Suppressor macrophage (primary cell): ENCODE measurements at regions not wholly inside any gene's neighbourhood (a gene's known extent, or its start where the extent isn't known, plus 50 kb on each side); places are given as distances from the start of the nearest gene placed in this dataset.
"Not testable (repeated sequence)": the region's sequence is repeated elsewhere in the genome, so short reads cannot be mapped to it uniquely, and the experiment has no call there.

Experiments
- DNase-seq, 4 experiments: peaks; one replicate each; pipeline ENCODE4 v3.0.0-alpha.2; 2020 to 2022

DNA sequence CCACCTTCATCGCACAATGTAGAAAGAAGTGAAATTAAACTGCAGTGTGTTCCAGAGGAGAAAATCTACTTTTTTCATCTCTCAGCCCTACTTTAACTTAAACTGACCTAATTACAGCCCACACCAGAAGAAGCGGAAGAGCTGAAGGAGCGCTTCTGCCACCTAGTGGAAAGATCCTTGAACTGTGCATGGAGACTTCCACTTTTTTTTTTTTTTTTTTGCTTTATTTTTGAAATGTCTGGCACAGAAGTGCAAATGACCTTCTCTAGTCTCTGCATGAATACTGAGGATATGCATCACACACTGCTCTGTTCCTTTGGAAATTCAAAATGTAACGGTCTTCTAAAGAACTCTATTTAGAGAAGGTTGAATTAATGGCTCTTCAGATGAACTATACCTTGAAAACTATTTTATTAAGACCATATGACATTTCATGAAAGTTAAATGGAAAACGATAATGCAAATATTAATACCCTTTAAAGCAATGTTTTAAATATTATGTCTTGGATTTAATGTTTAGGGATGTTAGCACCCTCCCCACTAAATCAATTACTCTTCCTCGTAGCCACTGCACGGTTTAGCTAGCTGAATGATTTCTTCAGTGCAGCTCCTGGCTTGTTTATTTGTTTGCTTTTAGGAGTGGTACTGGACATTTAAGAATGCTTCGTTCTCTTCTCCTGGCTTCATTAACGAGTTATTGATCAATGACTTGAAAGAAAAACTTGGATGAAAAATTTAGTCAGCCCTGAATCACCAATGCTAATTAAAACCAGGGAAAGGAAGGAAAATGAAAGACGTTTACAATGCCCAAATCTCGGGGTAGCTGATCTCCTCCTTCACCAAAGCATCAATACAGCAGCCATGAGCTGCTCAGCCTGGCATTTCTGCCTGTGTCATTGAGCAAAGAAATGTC is 569.6 kb upstream of the GJE1 start:
- peak; percentile 83 to 89 (median 86) for DNase-seq

DNA sequence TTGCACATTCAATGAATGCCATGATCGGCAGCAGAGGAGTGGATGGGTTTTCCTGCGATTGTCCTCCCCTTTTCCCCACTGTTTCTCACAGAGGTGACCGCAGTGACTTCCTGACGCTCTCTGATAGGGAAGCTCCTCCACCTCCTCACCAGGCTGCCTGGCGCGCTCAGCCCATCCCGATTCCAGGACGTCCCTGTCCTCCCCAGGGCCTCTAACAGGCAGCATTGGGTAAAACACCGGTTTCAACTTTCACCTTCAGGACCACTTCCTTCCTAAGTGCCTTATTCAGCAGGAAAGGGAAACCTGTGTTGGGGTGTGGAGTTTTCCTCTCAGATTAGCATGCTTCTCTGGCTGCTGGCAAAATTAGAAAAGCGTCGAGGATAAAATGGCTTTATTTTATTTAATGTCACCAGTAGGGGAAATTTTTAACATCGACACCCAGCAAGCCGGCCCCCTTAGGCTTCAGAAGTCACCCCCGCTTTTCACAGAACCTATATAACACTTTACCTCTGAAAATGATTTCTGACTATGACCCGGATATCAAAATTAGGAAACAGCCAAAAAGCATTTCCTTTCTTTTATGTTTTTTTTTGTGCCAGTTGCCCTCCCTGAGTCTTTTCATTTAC is 570.4 kb upstream of the GJE1 start:
- DNase-seq, result peak in 3 of 4 experiments; percentile 11 to 32 (median 17)

DNA sequence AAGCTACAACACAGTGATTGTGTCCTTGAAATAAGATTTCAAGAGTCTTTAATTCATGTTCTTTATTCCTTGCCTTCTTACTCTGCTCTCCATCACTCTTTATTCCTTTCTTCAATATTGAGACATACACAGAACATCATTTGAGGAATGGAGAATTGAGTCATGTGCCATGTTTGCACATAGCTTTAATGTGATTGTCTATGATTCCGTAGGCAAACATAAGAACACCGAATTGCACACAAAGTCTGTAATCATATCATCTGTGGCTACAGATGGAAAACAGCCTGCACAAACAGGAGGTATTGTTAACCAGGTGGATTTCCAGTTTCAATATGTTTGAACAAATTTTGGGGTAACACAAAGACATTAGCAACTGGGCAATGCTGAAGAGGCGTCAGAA is 571.6 kb upstream of the GJE1 start:
- DNase-seq, result no peak

DNA sequence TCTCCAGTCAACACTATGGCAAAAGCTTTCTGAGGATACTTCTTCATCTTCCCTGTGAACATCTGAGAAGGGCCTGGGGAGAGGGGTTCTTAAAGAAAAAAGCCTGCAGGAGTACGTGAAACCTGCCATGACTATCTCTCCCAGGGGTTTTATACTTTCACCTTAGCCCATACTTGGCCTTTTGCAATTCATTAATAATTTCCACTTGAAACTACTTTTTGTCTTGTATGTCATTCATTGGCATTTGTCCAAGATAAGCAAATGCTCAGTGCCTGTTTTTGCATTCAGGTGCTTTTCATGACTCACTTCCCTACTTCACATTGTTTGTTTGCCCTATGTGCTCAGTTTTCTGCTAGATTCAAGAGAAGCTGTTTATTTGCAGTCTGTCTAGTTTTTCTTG is 580.3 kb upstream of the GJE1 start:
- peak in 1 of 4 experiments; percentile 1 for DNase-seq

DNA sequence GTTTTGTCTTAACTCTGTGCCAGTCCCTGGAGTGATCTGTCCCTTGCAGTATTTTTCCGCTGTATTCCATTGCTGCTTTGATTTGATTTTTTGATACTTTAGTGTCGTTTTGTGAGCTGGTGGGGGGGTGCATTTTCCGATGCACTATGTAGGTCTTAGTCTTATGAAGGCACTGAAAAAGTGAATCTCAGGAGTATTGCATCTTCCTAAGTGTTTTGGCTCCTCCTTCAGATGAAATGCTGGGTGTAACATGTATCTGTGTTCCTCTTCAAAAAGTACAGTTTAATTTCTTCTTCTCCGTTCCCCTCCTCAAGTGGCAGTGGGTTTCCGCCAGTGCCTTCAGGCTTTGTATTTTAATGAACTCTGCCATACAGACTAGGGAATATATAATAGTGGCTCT is 580.7 kb upstream of the GJE1 start:
- DNase-seq, result no peak

DNA sequence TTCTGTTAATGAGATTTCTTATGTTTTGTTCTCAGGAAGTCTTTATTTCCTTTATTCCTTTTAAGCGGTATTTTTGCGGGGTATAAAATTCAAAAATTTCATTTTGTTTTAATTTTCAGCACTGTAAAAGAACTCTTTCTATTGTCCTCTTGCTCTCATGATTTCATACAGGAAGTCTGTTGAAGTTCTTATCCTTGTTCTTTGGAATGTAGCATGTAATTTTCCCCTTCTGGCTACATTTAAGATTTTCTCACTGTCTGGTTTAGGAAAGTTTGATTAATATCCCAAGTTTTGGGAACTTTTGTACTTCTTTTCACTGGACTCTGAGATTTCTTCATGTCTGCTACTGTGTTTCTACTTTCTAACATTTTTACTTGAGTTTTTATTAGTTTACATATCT is 581.4 kb upstream of the GJE1 start:
- DNase-seq, result no peak

DNA sequence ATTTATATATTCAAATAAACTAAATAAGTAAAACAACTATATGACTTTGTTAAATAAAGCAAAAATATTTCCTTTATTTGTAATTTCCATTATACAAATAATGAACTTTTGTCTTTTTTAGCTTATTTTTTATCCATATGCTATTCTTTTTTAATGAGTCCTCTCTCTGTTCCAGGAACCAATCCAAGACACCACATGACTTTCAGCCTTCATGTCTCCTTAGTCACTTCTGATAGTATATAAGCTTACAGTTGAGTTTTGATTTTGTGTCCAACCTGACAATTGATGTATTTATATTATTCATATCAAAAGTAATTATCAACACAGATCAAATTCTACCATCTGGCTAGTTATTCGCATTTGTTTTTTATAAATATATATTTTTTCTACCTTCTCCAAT is 582.3 kb upstream of the GJE1 start:
- DNase-seq, result no peak

DNA sequence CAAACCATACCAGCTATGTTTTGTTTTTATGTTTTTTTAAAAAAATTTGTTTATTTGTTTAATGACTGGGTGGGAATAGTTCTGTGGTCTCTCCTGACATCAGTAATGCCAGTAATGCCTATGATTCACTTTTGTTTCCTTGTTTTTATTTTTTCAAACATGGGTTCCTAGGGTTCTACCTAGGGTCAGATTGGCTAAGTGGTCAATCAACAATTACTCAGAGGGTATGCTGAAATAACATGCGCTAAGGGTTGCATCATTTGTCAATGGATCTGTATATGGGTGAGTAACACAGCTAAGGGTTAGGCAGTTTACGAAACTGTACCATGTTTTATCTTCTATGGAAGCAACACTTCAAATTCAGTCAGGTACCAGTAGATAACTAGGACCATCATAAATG is 583.8 kb upstream of the GJE1 start:
- DNase-seq, result no peak

DNA sequence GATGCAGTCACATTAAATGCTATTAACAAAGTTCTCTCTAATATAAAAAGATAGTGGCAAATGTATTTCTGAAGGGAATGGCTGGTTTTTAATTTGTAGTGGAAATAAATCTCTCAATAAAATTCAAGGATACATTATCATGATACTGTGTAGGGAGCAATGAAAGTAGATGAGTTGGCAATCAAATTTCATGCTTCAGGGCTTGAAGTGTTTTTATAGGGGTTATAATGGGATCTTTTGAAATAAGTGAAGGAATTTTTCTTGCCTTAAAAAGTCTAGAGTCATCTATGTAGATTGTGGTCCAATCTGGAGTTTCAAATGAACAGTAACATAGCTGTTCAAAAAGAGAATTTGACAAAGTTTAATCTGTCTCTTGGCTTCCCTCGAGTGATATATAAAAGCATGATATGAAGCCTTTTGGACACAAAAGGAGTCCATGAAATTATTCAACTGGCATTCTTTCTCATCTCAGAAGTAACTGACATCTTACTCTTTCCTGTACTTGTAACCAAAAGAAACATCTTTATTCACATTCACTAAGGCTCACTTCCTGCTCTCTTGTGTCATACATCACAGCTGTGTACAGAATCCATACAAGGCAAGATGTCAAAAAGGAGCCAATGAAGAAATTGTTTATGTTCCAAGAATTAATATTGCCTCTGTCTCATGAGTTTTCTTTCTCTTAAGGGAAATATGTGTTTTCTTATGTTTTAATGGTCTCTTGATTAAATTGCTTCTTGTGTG is 591.0 kb upstream of the GJE1 start:
- no peak for DNase-seq

DNA sequence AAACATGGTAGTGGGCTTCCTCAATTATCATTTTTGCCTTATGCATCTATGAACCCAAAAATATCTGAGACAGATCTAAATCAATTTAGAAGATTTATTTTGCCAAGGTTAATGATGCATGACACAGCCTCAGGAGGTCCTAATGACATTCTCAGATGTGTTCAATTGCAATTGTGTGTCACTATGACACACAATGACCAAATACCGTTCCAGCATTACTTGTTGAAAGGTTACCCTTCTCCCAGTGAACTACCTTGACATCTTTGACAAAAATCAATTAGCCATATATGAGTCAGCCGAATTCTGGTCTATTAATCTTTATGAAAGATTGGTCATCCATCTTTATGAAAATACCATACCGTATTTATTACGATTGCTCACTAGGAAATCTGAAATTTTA is 592.5 kb upstream of the GJE1 start:
- no peak for DNase-seq

DNA sequence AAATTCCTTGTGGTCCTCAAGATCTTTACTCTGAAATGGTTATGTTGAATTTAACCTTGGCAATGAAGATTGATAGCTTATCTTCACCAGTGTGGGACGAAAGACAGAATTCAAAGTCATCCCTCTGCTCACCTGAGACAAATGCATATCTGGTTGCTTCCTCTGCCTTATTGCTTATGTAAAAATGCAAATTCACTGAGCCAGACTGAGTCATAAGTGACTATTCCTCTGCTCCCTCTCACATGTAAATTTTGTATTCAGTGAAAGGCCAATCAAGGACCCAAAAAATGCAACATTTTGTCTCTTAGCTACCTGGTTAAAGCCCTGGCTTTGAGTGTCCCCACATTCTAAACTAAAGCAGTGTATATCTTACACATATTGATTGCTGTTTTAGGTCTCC is 593.1 kb upstream of the GJE1 start:
- no peak for DNase-seq

DNA sequence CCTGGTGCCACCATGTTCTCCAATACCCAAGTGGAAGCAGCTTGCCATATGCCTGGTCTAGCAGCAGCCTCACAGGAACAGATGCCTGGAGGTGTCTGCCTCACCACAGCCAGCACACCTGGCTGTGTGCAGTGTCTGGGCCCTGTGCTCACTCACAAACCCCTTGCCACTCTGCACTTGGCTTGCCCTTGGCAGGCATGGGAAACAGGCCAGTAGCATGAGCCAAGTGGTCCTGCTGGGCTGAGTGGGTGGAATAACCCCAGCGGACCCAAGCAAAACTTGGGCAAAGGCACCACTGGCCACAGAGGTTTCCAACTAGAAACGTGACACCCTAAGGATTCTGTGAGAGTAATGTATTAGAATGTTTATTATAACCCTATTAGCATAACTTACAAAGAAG is 600.5 kb upstream of the GJE1 start:
- DNase-seq, result no peak

DNA sequence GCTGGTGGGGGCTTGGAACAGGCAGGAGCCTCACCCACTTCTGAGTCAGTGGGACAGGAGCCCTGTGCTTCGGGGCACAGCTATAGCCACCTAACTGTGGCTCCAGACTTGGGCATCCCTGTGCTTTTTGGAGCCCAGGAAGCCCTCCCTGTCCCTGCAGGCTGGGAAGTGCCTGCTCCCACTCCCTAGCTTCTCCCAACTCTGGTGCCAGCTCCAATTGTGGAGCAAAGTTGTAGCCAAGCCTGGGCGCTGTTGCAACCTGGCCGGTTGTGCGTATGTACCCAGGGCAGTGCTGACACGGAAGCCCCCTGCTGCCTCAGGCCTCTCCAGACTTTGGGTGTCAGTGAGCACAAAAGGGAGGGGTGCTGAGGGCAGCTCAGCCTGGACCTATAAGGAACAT is 601.7 kb upstream of the GJE1 start:
- DNase-seq, result no peak

DNA sequence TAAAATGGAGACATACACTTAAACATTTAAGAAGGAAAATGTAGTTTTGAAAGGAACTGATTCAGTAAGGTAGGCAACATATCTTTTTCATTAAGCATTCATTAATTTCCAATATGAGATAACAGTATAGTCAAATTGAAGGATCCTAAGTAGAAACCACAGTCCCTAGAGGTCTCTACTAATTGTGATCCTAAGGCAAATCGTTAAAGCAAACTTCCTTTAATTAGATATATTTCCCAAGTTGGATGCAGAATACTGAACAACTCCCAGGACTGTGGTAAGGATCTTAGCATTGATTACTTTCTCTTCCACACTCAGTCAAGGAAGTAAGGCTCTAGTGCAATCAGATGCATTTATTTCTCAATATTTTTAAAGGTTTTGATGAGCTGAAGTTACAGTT is 604.1 kb upstream of the GJE1 start:
- no peak for DNase-seq

DNA sequence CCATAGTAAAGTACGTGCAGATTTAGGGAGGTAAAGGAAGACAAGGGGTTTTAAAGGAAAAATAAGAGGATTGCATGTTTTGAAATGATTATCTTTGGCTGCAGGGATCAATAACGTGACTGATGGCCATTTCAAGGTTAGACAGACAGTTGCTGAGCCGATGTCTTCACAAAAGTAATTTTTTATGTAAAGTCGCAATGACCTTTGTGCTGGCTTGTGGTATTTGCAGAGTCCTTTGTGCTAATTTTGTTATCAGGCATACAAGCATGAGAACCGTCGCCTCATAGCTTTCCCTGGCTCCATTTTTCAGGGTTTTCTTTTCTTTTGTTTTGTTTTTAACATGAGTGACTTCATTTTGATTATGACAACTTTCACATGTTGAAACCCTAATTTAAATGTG is 605.7 kb upstream of the GJE1 start:
- DNase-seq, result no peak

DNA sequence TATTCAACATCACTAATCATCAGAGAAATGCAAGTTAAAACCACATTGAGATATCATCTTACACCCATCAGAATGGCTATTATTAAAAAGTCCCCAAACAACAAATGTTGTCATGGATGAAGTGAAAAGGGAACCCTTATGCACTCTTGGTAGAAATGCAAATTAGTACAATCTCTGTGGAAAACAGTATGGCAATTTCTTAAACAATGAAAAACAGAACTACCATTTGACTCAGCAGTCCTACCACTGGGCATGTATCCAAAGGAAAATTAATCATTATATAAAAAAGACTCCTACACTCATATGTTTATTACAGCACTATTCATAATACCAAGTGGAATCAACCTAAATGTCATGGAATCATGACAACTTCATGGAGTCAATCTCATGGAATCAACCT is 611.3 kb upstream of the GJE1 start:
- no peak for DNase-seq

DNA sequence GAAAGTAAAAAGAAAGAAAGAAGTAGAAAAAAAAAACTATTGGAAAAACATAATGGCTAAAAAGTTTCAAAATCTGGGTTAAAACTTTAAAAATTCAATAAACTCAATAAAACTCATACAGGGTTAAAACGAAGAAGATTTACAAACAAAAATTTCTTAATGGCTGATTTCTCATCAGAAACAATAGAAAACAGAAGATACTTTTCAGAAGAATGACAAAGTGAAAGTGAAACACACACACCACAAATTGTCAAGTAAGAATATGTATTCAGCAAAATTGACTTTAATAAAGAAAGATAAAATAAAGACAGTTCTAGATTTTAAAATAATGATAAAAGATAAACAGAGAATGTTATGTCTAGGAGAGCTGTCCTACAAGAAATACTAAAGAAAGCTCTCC is 618.9 kb upstream of the GJE1 start:
- DNase-seq, result no peak

DNA sequence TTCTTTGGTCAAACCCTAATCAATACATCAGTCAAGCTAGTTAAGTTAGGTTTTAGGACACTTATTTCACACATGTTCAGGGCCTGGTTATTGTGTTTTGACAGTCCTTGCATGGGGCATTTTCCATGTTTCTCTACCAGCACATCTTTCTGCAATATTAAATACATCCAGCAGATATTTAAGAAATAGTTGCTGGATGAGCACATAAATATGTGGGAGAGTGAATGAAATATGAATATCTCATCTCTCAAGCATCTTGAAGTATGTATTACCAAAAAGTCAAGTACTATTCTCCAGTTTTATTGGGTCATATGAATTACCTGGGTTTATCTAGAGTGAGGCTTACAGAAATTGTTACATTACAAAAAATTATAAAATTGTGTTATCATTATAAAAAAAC is 621.9 kb upstream of the GJE1 start:
- DNase-seq, result no peak

DNA sequence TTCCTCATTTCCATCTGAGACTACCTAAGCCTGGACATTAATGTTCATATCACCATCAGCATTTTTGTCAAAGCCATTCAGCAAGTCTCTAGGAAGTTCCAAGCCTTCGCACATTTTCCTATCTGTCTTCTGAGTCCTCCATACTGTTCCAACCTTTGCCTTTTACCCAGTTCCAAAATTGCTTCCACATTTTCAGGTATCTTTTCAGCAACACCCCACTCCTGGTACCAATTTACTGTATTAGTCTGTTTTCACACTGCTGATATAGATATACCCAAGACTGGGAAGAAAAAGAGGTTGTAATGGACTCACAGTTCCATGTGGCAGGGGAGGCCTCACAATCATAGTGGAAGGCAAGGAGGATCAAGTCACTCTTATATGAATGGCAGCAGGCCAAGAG is 626.7 kb upstream of the GJE1 start:
- not testable (repeated sequence) for DNase-seq

DNA sequence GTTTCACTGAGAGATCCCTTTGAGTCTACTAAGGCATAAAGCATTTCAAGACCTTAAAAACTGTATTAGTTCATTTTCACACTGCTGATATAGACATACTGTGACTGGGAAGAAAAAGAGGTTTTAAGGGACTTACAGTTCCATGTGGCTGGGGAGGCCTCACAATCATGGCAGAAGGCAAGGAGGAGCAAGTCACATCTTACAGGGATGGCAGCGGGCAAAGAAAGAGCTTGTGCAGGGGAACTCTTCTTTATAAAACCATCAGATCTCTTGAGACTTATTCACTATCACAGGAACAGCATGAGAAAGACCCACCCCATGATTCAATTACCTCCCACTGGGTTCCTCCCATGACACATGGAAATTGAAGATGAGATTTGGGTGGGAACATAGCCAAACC is 628.4 kb upstream of the GJE1 start:
- DNase-seq, result not testable (repeated sequence)

DNA sequence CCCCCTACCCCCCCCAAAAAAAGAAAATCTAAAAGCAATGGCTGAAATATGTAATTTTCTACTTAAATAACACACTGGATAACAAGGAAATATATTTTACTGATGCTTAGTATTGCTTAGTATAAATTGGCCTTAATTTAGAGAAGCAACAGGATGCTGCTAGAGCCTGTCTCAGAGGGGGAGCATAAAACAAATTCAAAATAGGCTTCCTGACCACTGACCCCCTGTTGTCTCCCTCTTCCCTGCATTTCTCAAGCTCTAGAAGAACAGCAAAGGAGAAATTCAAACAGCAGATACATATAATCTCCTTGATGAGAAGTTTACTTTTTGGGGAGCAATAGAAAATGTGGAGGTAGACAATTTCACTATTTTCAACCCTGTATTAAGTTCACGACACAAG is 631.1 kb upstream of the GJE1 start:
- DNase-seq, result no peak

DNA sequence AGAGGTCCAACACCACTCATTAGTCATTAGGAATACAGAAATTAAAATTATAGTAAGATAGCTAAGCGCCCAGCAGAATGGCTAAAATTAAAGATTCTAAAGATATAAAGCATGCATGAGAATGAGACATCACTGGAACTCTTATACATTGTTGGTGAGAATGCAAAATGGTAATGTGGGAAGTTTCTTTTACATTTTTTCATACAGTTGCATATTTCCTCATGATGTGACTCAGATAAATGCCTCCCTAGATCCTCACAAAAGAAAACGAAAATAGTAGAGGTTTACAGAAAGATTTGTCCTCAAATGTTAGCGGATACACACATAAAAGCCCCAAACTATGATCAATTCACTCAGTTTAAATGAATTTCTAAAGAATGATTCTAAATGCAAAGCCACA is 633.7 kb upstream of the GJE1 start:
- no peak for DNase-seq

DNA sequence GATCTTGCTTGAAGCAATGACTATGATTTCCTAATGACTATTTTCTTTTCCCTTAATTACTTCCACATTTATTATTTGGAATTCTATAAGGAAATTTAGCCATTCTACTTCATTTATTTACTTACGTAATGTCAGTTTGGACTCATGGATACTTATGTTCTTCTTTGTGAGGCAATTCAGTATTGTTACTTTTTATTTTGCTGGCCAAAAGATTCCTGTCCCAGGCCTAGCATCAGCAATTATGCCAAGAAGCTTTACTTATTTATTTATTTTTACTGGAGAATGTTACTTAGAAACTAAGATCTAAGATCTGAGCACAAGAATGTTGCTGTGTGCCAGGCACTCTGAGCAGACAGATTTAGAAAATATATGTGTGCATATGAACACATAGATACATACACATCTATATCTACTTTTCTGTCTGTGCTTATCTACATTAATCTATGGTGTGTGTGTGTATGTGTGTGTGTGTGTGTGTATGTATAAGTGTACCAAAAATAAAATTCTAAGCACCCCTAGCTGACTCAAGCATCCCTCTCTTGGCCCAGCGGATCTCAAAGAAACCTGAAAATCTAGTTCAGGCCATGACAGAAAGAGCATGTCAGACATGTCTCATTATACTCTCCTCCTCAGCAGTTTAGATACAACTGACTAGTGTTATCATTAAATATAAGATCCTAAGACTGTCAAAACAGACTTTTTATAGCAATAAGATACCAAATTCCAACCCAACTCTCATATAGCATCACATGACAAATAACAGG is 640.0 kb upstream of the GJE1 start:
- no peak for DNase-seq
